H54 (cell line): ENCODE measurements at regions not wholly inside any gene's neighbourhood (a gene's known extent, or its start where the extent isn't known, plus 50 kb on each side); places are given as distances from the start of the nearest gene placed in this dataset.

Source experiments
- DNase-seq: peaks from one replicate; pipeline ENCODE4 v3.0.0; 2011; ENCODE audit warnings: low spot score, mixed read lengths; ENCODE audit not compliant: insufficient read length
- FAIRE-seq: peaks from 3 replicates; lab custom pipeline; 2011; peaks lifted over from hg19 to GRCh38; lab: Jason Lieb, UNC
- POLR2A ChIP-seq: IDR thresholded peaks from 2 replicates; pipeline ENCODE4 v1.6.1; 2011; ENCODE audit warnings: low read depth, mild to moderate bottlenecking, low read length

DNA sequence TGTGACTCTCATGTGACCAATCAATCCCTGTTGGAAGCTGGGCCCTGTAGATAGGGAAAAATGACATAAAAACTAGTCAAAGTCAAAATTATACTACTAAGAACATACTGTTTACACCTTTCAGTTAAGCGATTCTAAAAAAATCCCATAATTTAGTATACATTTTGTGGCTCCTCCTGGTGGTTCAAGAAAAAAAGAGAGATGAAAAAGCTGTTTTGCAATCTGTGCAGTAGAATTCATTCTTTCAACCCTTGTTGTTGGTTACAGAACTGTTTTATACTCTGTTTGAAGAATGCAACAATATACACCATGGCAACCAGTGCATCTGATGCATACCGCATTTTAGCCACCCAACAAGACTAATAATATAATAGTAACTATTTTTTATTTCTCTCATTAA, 66.8 kb upstream of the ANK2 start:
- DNase-seq (no peak), FAIRE-seq (no peak)
- TF ChIP-seq POLR2A = no peak

DNA sequence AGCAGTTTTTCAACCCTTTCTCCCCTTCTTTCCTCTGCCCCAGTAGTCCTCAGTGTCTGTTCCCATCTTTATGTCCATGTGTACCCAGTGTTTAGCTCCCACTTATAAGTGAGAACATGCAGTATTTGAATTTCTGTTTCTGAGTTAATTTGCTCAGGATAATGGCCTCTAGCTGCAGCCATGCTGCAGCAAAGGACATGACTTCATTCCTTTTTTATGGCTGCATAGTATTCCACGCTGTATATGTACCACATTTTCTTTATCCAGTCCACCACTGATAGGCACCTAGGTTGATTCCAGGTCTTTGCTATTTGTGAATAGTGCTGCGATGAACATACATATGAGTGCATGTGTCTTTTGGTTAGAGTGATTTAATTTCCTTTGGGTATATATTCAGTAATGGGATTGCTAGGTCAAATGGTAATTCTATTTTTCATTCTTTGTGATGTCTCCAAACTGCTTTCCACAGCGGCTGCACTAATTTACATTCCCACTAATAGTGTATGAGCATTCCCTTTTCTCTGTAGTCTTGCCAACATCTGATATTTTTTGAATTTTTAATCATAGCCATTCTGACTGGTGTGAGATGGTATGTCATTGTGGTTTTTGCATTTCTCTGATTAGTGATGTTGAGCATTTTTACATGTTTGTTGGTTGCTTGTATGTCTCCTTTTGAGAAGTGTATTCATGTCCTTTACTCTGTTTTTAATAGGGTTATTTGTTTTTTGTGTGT, 54.6 kb upstream of the ANK2 start:
- no peak for TF ChIP-seq POLR2A
- FAIRE-seq = no peak
- no peak for DNase-seq
